ENCODE measurements at regions not wholly inside any gene's neighbourhood (a gene's known extent, or its start where the extent isn't known, plus 50 kb on each side); places are given as distances from the start of the nearest gene placed in this dataset.

GRCh38 chr16:16881814-16882213, 502.9 kb downstream of the NPIPA7 start:
- H3K9ac ChIP-seq (ENCODE audit: low read length), result no peak overlapping the region
- H3K27ac ChIP-seq (ENCODE audit: low read depth, low read length), result no peak overlapping the region

GRCh38 chr16:16882766-16883165, 503.8 kb downstream of the NPIPA7 start:
- no peak overlapping the region for H3K9ac ChIP-seq (ENCODE audit: low read length)
- no peaks in the 10 kb centered on the region for H3K36me3 ChIP-seq (ENCODE audit: control insufficient read depth, insufficient read depth, low read length)
- H3K9me3 ChIP-seq (ENCODE audit: control insufficient read depth, insufficient read depth, low read depth, low read length), result no peaks in the 10 kb centered on the region
- peaks cover 9% of the 10 kb centered on the region; the same call in 1 of the 2 replicates for H3K4me1 ChIP-seq (ENCODE audit: control insufficient read depth, insufficient read depth, low read length)
- H3K27me3 ChIP-seq (ENCODE audit: control insufficient read depth, insufficient read depth, low read length), result no peaks in the 10 kb centered on the region
- H3K4me3 ChIP-seq (ENCODE audit: low read depth, low read length), result no peak overlapping the region
- no peak overlapping the region for H3K27ac ChIP-seq (ENCODE audit: low read depth, low read length)

More at GRCh38 chr16:16881814-16882213, 502.9 kb downstream of the NPIPA7 start:
- Histone ChIP-seq H3K4me3 (ENCODE audit: low read depth, low read length) (no peak overlapping the region), H3K27me3 (ENCODE audit: control insufficient read depth, insufficient read depth, low read length) (no peaks in the 10 kb centered on the region), H3K4me1 (ENCODE audit: control insufficient read depth, insufficient read depth, low read length) (peaks cover 9% of the 10 kb centered on the region; the same call in 1 of the 2 replicates), H3K36me3 (ENCODE audit: control insufficient read depth, insufficient read depth, low read length) (no peaks in the 10 kb centered on the region), H3K9me3 (ENCODE audit: control insufficient read depth, insufficient read depth, low read depth, low read length) (no peaks in the 10 kb centered on the region)

DNA sequence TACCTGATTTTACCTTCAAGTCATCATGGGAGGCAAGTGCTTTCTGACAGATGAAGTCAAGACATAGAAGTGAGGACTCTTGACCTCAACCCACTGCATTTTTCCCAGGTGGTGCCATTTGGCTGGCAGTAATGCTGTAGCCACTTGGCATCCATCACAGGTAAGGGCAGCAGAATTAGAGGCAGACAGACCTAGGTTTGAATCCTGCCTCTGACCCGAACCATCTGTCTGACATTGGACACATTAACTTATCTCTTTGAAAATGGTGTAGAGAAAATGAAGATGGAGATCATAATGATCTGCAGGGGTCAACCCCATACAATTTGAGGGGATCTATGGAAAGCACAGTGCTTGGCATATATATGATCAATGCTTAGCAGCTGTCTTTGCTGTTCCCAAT, 505.5 kb downstream of the NPIPA7 start:
- no peaks in the 10 kb centered on the region for H3K36me3 ChIP-seq (ENCODE audit: control insufficient read depth, insufficient read depth, low read length)
- H3K9ac ChIP-seq (ENCODE audit: low read length), result no peak overlapping the region
- no peaks in the 10 kb centered on the region for H3K9me3 ChIP-seq (ENCODE audit: control insufficient read depth, insufficient read depth, low read depth, low read length)
- no peak overlapping the region for H3K27ac ChIP-seq (ENCODE audit: low read depth, low read length)
- no peaks in the 10 kb centered on the region for H3K27me3 ChIP-seq (ENCODE audit: control insufficient read depth, insufficient read depth, low read length)
- peaks cover 9% of the 10 kb centered on the region; the same call in 1 of the 2 replicates for H3K4me1 ChIP-seq (ENCODE audit: control insufficient read depth, insufficient read depth, low read length)
- H3K4me3 ChIP-seq (ENCODE audit: low read depth, low read length), result no peak overlapping the region

DNA sequence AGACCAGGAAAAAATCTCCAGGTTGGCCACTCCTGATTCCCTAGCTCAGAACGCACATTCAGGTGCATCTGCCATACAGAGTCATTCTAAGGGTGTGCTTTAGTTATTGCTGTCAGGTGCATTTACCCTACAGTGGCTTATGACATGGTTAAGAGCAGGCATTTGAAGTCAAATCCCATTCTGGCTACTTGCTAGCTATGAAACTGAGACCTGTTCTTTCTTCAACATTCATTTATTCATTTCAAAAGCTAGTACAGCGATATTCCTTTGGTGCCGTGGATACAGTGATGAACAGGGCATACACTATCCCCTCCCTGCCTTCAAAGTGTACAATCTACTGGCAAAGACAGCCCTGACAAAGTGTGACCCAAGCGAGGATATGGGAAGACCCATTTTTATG, 508.3 kb downstream of the NPIPA7 start:
- Histone ChIP-seq H3K4me3 (ENCODE audit: low read depth, low read length) (no peak overlapping the region), H3K9ac (ENCODE audit: low read length) (no peak overlapping the region), H3K27me3 (ENCODE audit: control insufficient read depth, insufficient read depth, low read length) (no peaks in the 10 kb centered on the region), H3K27ac (ENCODE audit: low read depth, low read length) (no peak overlapping the region), H3K36me3 (ENCODE audit: control insufficient read depth, insufficient read depth, low read length) (no peaks in the 10 kb centered on the region), H3K9me3 (ENCODE audit: control insufficient read depth, insufficient read depth, low read depth, low read length) (no peaks in the 10 kb centered on the region), H3K4me1 (ENCODE audit: control insufficient read depth, insufficient read depth, low read length) (no peaks in the 10 kb centered on the region)

- Histone ChIP-seq H3K27ac (ENCODE audit: low read depth, low read length) (no peak overlapping the region), H3K9ac (ENCODE audit: low read length) (no peak overlapping the region), H3K4me3 (ENCODE audit: low read depth, low read length) (no peak overlapping the region), H3K4me1 (ENCODE audit: control insufficient read depth, insufficient read depth, low read length) (no peaks in the 10 kb centered on the region), H3K36me3 (ENCODE audit: control insufficient read depth, insufficient read depth, low read length) (no peaks in the 10 kb centered on the region), H3K9me3 (ENCODE audit: control insufficient read depth, insufficient read depth, low read depth, low read length) (no peaks in the 10 kb centered on the region), H3K27me3 (ENCODE audit: control insufficient read depth, insufficient read depth, low read length) (no peaks in the 10 kb centered on the region)
These were observed 512.0 kb downstream of the NPIPA7 start for GRCh38 chr16:16890964-16891363.

- Histone ChIP-seq H3K27me3 (ENCODE audit: control insufficient read depth, insufficient read depth, low read length) (no peaks in the 10 kb centered on the region), H3K4me3 (ENCODE audit: low read depth, low read length) (no peak overlapping the region), H3K9ac (ENCODE audit: low read length) (no peak overlapping the region), H3K36me3 (ENCODE audit: control insufficient read depth, insufficient read depth, low read length) (no peaks in the 10 kb centered on the region), H3K9me3 (ENCODE audit: control insufficient read depth, insufficient read depth, low read depth, low read length) (no peaks in the 10 kb centered on the region), H3K4me1 (ENCODE audit: control insufficient read depth, insufficient read depth, low read length) (no peaks in the 10 kb centered on the region), H3K27ac (ENCODE audit: low read depth, low read length) (no peak overlapping the region)
These were observed 525.7 kb downstream of the NPIPA7 start for GRCh38 chr16:16904601-16905000.

GRCh38 chr16:16905850-16906249, 526.9 kb downstream of the NPIPA7 start:
- Histone ChIP-seq H3K4me3 (ENCODE audit: low read depth, low read length) (no peak overlapping the region), H3K9ac (ENCODE audit: low read length) (no peak overlapping the region), H3K36me3 (ENCODE audit: control insufficient read depth, insufficient read depth, low read length) (no peaks in the 10 kb centered on the region), H3K27ac (ENCODE audit: low read depth, low read length) (no peak overlapping the region), H3K4me1 (ENCODE audit: control insufficient read depth, insufficient read depth, low read length) (no peaks in the 10 kb centered on the region), H3K27me3 (ENCODE audit: control insufficient read depth, insufficient read depth, low read length) (no peaks in the 10 kb centered on the region), H3K9me3 (ENCODE audit: control insufficient read depth, insufficient read depth, low read depth, low read length) (no peaks in the 10 kb centered on the region)

GRCh38 chr16:16907089-16907488, 528.1 kb downstream of the NPIPA7 start:
- Histone ChIP-seq H3K36me3 (ENCODE audit: control insufficient read depth, insufficient read depth, low read length) (no peaks in the 10 kb centered on the region), H3K4me3 (ENCODE audit: low read depth, low read length) (no peak overlapping the region), H3K27me3 (ENCODE audit: control insufficient read depth, insufficient read depth, low read length) (no peaks in the 10 kb centered on the region), H3K4me1 (ENCODE audit: control insufficient read depth, insufficient read depth, low read length) (no peaks in the 10 kb centered on the region), H3K9ac (ENCODE audit: low read length) (no peak overlapping the region), H3K27ac (ENCODE audit: low read depth, low read length) (no peak overlapping the region), H3K9me3 (ENCODE audit: control insufficient read depth, insufficient read depth, low read depth, low read length) (peaks cover 3% of the 10 kb centered on the region; the same call in 1 of the 2 replicates)

- Histone ChIP-seq H3K27me3 (ENCODE audit: control insufficient read depth, insufficient read depth, low read length) (no peaks in the 10 kb centered on the region), H3K4me1 (ENCODE audit: control insufficient read depth, insufficient read depth, low read length) (no peaks in the 10 kb centered on the region), H3K9ac (ENCODE audit: low read length) (no peak overlapping the region), H3K4me3 (ENCODE audit: low read depth, low read length) (no peak overlapping the region), H3K9me3 (ENCODE audit: control insufficient read depth, insufficient read depth, low read depth, low read length) (peaks cover 6% of the 10 kb centered on the region; the same call in 1 of the 2 replicates), H3K36me3 (ENCODE audit: control insufficient read depth, insufficient read depth, low read length) (no peaks in the 10 kb centered on the region), H3K27ac (ENCODE audit: low read depth, low read length) (no peak overlapping the region)
These were observed 529.1 kb downstream of the NPIPA7 start for GRCh38 chr16:16908077-16908476.

DNA sequence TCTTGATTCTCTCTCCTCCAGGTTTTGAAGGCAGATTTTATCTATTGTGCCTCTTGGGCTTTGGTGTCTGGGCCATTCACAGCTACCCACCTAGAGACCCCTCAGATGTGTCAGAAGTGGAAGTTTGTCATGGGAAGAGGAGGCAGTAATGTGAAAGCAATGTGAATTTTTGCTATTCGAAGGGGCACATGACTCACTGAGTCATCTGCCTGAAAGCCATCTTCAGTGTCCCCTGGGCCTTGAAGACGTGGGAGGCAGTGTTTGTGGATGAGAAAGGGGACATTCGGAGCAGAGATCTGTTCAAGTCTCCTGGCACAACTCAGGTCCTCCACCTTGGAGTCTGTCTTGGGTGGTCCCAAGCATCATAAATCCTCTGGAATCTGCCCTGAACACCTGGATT, 530.2 kb downstream of the NPIPA7 start:
- Histone ChIP-seq H3K9ac (ENCODE audit: low read length) (no peak overlapping the region), H3K27me3 (ENCODE audit: control insufficient read depth, insufficient read depth, low read length) (no peaks in the 10 kb centered on the region), H3K4me1 (ENCODE audit: control insufficient read depth, insufficient read depth, low read length) (no peaks in the 10 kb centered on the region), H3K27ac (ENCODE audit: low read depth, low read length) (no peak overlapping the region), H3K9me3 (ENCODE audit: control insufficient read depth, insufficient read depth, low read depth, low read length) (peaks cover 6% of the 10 kb centered on the region; the same call in 1 of the 2 replicates), H3K36me3 (ENCODE audit: control insufficient read depth, insufficient read depth, low read length) (no peaks in the 10 kb centered on the region), H3K4me3 (ENCODE audit: low read depth, low read length) (no peak overlapping the region)

DNA sequence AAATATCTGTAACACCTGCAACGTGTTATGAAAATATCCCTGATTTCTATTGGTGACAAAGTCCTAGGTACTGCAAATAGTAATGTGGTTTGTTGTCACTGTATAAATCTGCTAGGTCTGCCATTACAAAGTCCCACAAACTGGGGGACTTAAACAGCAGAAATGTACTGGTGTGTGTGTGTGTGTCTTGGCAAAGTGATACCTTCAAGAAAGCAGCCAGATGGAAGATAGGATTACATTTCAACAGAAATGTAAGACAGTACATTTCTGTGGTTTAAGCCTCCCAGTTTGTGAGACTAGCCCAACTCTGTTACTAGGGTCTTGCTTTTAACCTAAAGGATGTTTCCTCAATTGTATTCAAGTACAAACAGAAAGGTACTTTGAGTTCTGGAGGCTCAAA, 531.7 kb downstream of the NPIPA7 start:
- Histone ChIP-seq H3K4me1 (ENCODE audit: control insufficient read depth, insufficient read depth, low read length) (no peaks in the 10 kb centered on the region), H3K27me3 (ENCODE audit: control insufficient read depth, insufficient read depth, low read length) (no peaks in the 10 kb centered on the region), H3K27ac (ENCODE audit: low read depth, low read length) (no peak overlapping the region), H3K36me3 (ENCODE audit: control insufficient read depth, insufficient read depth, low read length) (no peaks in the 10 kb centered on the region), H3K9me3 (ENCODE audit: control insufficient read depth, insufficient read depth, low read depth, low read length) (peaks cover 6% of the 10 kb centered on the region; the same call in 1 of the 2 replicates), H3K4me3 (ENCODE audit: low read depth, low read length) (no peak overlapping the region), H3K9ac (ENCODE audit: low read length) (no peak overlapping the region)

DNA sequence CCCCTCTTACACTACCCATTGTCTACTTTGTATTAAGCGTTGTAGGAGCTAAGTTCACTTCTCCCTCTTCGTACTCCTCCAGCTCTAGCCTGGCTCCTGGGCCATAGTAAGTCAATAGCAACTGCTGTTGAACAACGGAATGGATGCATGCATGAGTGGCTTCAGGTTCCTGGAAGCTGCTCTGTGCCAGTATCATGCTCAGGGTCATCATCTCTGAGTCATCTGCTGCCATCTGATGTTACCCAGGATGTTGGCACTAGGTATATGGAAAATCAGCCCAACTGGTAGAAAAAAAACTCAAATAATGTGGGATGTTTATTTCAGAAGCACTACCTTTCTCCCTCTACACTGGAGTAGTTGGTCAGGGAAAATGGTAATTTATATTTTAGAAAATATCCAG, 536.8 kb downstream of the NPIPA7 start:
- Histone ChIP-seq H3K36me3 (ENCODE audit: control insufficient read depth, insufficient read depth, low read length) (no peaks in the 10 kb centered on the region), H3K27ac (ENCODE audit: low read depth, low read length) (no peak overlapping the region), H3K4me1 (ENCODE audit: control insufficient read depth, insufficient read depth, low read length) (no peaks in the 10 kb centered on the region), H3K4me3 (ENCODE audit: low read depth, low read length) (no peak overlapping the region), H3K9ac (ENCODE audit: low read length) (no peak overlapping the region), H3K27me3 (ENCODE audit: control insufficient read depth, insufficient read depth, low read length) (no peaks in the 10 kb centered on the region; the same call in 1 of the 2 replicates), H3K9me3 (ENCODE audit: control insufficient read depth, insufficient read depth, low read depth, low read length) (peaks cover 6% of the 10 kb centered on the region; the same call in 1 of the 2 replicates)

Measured in HUES6 (cell line).